ENCODE measurements at regions not wholly inside any gene's neighbourhood (a gene's known extent, or its start where the extent isn't known, plus 50 kb on each side); places are given as distances from the start of the nearest gene placed in this dataset.

GRCh38 chrX:9394212-9394611 lies 70.6 kb upstream of the TBL1X start:
- TF ChIP-seq, protein P1, sequence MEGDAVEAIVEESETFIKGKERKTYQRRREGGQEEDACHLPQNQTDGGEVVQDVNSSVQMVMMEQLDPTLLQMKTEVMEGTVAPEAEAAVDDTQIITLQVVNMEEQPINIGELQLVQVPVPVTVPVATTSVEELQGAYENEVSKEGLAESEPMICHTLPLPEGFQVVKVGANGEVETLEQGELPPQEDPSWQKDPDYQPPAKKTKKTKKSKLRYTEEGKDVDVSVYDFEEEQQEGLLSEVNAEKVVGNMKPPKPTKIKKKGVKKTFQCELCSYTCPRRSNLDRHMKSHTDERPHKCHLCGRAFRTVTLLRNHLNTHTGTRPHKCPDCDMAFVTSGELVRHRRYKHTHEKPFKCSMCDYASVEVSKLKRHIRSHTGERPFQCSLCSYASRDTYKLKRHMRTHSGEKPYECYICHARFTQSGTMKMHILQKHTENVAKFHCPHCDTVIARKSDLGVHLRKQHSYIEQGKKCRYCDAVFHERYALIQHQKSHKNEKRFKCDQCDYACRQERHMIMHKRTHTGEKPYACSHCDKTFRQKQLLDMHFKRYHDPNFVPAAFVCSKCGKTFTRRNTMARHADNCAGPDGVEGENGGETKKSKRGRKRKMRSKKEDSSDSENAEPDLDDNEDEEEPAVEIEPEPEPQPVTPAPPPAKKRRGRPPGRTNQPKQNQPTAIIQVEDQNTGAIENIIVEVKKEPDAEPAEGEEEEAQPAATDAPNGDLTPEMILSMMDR (IDR thresholded peaks at IDR 0.05; ENCODE audit: low read length), result no peak
- no peak for TF ChIP-seq EZH2 (IDR thresholded peaks at IDR 0.05; ENCODE audit: borderline replicate concordance, low read length)

Data from OCI-LY1 (cell line).